HepG2 (cell line): ENCODE measurements at regions not wholly inside any gene's neighbourhood (a gene's known extent, or its start where the extent isn't known, plus 50 kb on each side); places are given as distances from the start of the nearest gene placed in this dataset.

Experiments used
- ATAC-seq: fragments of 200-7000 bp; cut with Tn5 transposase; 3 replicates; pipeline ENCODE4 v1.9.1; 2020; ENCODE audit warnings: mild to moderate bottlenecking, moderate library complexity
- BruUV-seq: library from RNA; stranded (reverse); fragments of 400-500 nt; replicated peaks from 2 replicates; lab custom pipeline; 2021; lab: Mats Ljungman, UMichigan
- CTCF ChIA-PET: fragments of 300-600 bp; formaldehyde crosslinking; extraction: SDS; loops from one replicate; lab custom pipeline; 2021; ENCODE audit warnings: low total read pairs, inconsistent platforms, low intra/inter-chr PET ratio; lab: Yijun Ruan, JAX
- POLR2A ChIA-PET: fragments of 350-600 bp; sonication (Branson Sonifier 250); formaldehyde crosslinking; loops from one replicate; lab custom pipeline; 2020; ENCODE audit warnings: antibody characterized with exemption, inconsistent platforms; lab: Yijun Ruan, JAX
- DNase-seq: peaks from one replicate; pipeline ENCODE4 v3.0.0-alpha.2; 2015; ENCODE audit warnings: low spot score
- FAIRE-seq: peaks from 3 replicates; lab custom pipeline; 2011; peaks lifted over from hg19 to GRCh38; lab: Jason Lieb, UNC
- H2AFZ ChIP-seq: one replicate; pipeline ENCODE4 v1.6.1; 2011; ENCODE audit warnings: low read length, inconsistent platforms
- H3K27ac ChIP-seq: fragments of 300-600 bp; 3 replicates; pipeline ENCODE4 v1.8.0; 2011; ENCODE audit warnings: mixed run types, mild to moderate bottlenecking, mixed read lengths, low read length, inconsistent platforms; ENCODE audit not compliant: insufficient read depth; ENCODE audit errors: extremely low read length
- H3K27me3 ChIP-seq, 2 experiments: fragments of 200-600 bp in 1 of 2; 2 replicates in 1 of 2; 3 replicates in 1 of 2; pipeline versions ENCODE4 v1.6.0 to v1.8.0; 2011; ENCODE audit warnings: low read length in 2 of 2, mild to moderate bottlenecking in 2 of 2, moderate library complexity in 2 of 2, inconsistent platforms in 1 of 2; ENCODE audit not compliant: insufficient read depth in 2 of 2, control insufficient read depth in 1 of 2
- H3K36me3 ChIP-seq, 2 experiments: fragments of 200-600 bp in 1 of 2; replicated peaks in 1 of 2; 2 replicates in 1 of 2; 3 replicates in 1 of 2; pipeline versions ENCODE4 v1.5.1 to v1.8.0; 2011; ENCODE audit warnings: low read length in 2 of 2, inconsistent platforms in 1 of 2; ENCODE audit not compliant: insufficient read depth in 2 of 2, control insufficient read depth in 1 of 2
- H3K4me1 ChIP-seq: 2 replicates; pipeline ENCODE4 v1.5.1; 2012; ENCODE audit warnings: low read length, inconsistent platforms; ENCODE audit not compliant: insufficient read depth
- H3K4me2 ChIP-seq: 2 replicates; pipeline ENCODE4 v1.6.0; 2011; ENCODE audit warnings: low read depth, low read length, inconsistent platforms
- H3K4me3 ChIP-seq, 3 experiments: fragments of 200-600 bp in 1 of 3; sonication (generic), shearing (Covaris generic) in 1 of 3; replicated peaks in 1 of 3; 2 replicates each; pipeline ENCODE4 v1.5.1; 2011 to 2016; ENCODE audit warnings: low read length in 3 of 3, inconsistent platforms in 2 of 3, low read depth in 2 of 3, mild to moderate bottlenecking in 2 of 3, control low read depth in 1 of 3, mixed read lengths in 1 of 3; ENCODE audit not compliant: insufficient read depth in 1 of 3
- H3K79me2 ChIP-seq: one replicate; pipeline ENCODE4 v1.6.1; 2011; ENCODE audit warnings: low read length, inconsistent platforms; ENCODE audit not compliant: insufficient read depth
- H3K9ac ChIP-seq: 2 replicates; pipeline ENCODE4 v1.6.0; 2011; ENCODE audit warnings: mild to moderate bottlenecking, low read depth, low read length, inconsistent platforms; ENCODE audit not compliant: insufficient read depth
- H3K9me3 ChIP-seq: 2 replicates; pipeline ENCODE4 v1.5.1; 2012; ENCODE audit warnings: mild to moderate bottlenecking, low read length
- H4K20me1 ChIP-seq: 2 replicates; pipeline ENCODE4 v1.6.0; 2011; ENCODE audit warnings: inconsistent platforms, mild to moderate bottlenecking, low read length, moderate library complexity; ENCODE audit not compliant: insufficient read depth
- ARHGAP35 ChIP-seq: sonication (generic); formaldehyde crosslinking; IDR thresholded peaks from 2 replicates; pipeline ENCODE4 v1.9.0; 2022; ENCODE audit warnings: mild to moderate bottlenecking, inconsistent platforms, moderate library complexity, missing genetic modification reagents, borderline replicate concordance
- FOSL1 ChIP-seq: sonication (generic); formaldehyde crosslinking; IDR thresholded peaks from 2 replicates; pipeline ENCODE4 v1.9.0; 2021; ENCODE audit warnings: missing genetic modification reagents, borderline replicate concordance
- ZFX ChIP-seq: sonication (generic); formaldehyde crosslinking; IDR thresholded peaks from 2 replicates; pipeline ENCODE4 v1.4.0; 2020; ENCODE audit warnings: mild to moderate bottlenecking, low read depth, missing genetic modification reagents, moderate library complexity
- ZNF749 ChIP-seq: sonication (generic); formaldehyde crosslinking; IDR thresholded peaks from 2 replicates; pipeline ENCODE4 v1.8.0; 2022; ENCODE audit warnings: mild to moderate bottlenecking, missing genetic modification reagents, moderate library complexity, borderline replicate concordance
- ZNF841 ChIP-seq: sonication (generic); formaldehyde crosslinking; IDR thresholded peaks from 2 replicates; pipeline ENCODE4 v1.8.1; 2023; ENCODE audit warnings: missing genetic modification reagents, borderline replicate concordance
- WGBS: methylation state at CpG from one replicate; pipeline ENCODE4 v1.1.6; 2017; ENCODE audit warnings: low lambda C conversion rate; 5-methylcytosine and 5-hydroxymethylcytosine counted together
- in situ Hi-C: cut with HindIII; loops from 2 replicates; pipeline ENCODE4 v1.10.0; 2017; ENCODE audit warnings: low pct_unique_long_range_greater_than_20kb; ENCODE audit not compliant: extremely low pct_ligation_motif_present
- intact Hi-C: fragments of 100-400 bp; cut with micrococcal nuclease; formaldehyde crosslinking; loops from one replicate; pipeline ENCODE4 v1.10.0; 2022; ENCODE audit not compliant: unreplicated experiment
- TF ChIP-seq, protein P1 (sequence below): sonication (generic); formaldehyde crosslinking; IDR thresholded peaks from 2 replicates; pipeline ENCODE4 v1.4.0; 2020; ENCODE audit warnings: mild to moderate bottlenecking, missing genetic modification reagents
- TF ChIP-seq, protein P2 (sequence below): sonication (generic); formaldehyde crosslinking; IDR thresholded peaks from 2 replicates; pipeline ENCODE4 v1.5.0; 2020; ENCODE audit warnings: missing genetic modification reagents, mild to moderate bottlenecking, borderline replicate concordance

DNA sequence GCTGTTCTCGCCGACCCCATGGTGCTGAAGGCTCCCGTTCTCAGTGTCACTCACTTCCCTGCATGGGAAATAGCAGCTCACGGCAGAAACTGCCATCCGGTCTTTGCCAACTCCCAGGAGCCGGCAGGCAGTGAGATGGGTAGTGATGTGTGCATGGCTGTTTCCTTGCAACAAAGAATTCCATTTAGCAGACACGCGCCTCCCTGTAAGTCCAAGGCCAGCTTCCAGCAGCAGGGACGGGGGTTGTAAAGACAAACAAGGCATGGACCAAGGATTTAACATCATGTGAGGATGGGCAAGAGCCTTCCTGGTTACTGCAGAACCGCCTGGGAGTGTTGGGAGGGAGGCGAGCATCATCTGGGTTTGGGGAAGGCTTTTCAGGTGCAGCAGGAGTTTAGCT lies 273.1 kb downstream of the GLRX3 start (continued):
- TF ChIP-seq, protein P1, sequence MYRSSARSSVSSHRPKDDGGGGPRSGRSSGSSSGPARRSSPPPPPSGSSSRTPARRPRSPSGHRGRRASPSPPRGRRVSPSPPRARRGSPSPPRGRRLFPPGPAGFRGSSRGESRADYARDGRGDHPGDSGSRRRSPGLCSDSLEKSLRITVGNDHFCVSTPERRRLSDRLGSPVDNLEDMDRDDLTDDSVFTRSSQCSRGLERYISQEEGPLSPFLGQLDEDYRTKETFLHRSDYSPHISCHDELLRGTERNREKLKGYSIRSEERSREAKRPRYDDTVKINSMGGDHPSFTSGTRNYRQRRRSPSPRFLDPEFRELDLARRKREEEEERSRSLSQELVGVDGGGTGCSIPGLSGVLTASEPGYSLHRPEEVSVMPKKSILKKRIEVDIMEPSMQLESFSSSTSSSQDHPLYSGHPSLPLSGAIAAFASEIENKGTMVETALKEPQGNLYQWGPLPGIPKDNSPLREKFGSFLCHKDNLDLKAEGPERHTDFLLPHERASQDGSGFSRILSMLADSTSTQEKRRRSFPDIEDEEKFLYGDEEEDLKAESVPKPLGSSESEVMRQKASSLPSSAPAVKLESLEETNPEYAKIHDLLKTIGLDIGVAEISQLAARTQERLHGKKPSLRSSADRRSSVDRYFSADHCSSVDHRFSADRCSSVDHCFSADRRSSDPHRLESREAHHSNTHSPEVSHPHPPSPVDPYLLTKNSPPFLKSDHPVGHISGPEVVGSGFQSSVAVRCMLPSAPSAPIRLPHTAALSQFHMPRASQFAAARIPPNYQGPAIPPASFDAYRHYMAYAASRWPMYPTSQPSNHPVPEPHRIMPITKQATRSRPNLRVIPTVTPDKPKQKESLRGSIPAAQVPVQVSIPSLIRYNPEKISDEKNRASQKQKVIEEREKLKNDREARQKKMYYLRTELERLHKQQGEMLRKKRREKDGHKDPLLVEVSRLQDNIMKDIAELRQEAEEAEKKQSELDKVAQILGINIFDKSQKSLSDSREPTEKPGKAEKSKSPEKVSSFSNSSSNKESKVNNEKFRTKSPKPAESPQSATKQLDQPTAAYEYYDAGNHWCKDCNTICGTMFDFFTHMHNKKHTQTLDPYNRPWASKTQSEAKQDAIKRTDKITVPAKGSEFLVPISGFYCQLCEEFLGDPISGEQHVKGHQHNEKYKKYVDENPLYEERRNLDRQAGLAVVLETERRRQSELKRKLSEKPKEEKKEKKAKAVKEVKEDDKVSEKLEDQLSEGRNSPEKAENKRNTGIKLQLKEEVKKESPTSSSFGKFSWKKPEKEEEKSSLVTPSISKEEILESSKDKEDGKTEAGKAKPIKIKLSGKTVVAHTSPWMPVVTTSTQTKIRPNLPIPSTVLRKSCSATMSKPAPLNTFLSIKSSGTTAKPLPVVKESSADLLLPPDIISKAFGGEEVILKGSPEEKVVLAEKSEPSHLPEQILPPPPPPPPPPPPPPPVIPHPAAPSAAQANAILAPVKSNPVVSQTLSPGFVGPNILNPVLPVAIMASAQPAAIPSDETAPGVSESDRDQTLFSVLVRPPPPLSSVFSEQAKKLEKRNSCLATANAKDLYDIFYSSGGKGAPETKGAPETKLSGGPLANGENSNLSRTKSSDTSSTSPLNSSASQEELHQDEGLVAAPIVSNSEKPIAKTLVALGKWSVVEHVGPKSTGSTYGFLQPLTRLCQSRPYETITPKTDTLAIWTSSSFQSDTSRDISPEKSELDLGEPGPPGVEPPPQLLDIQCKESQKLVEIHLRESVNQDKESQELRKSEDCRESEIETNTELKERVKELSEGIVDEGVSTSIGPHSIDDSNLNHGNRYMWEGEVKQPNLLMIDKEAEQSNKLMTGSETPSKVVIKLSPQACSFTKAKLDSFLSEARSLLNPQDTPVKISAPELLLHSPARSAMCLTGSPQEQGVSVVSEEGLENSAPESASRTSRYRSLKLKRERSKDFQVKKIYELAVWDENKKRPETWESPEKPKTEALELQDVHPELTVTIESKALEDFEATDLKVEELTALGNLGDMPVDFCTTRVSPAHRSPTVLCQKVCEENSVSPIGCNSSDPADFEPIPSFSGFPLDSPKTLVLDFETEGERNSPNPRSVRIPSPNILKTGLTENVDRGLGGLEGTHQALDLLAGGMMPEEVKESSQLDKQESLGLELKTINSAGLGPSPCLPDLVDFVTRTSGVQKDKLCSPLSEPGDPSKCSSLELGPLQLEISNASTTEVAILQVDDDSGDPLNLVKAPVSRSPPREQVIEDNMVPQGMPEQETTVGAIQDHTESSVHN, result no peak

DNA sequence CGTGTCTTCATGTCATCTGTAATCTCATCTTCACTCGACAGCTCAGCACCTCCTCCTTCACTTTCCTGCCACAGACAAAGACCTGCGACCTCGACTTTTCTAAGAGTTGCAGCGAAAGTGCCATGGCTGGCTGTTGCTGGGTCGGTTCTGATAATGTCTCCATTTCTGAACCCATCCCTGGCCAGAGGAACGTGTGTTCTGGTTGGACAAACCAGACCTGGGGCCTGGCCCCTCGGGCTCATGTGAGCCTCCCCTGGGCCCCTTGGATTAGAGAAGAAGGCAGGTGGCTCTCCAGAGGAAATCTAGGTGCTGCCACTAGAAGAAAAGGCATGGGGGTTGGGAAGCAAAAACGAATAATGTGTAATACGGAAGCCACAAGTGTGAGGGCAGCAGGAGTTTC lies 273.7 kb downstream of the GLRX3 start:
- H3K27ac ChIP-seq, result no peak overlapping the region
- no peaks in the 10 kb centered on the region for H3K9me3 ChIP-seq
- in situ Hi-C loops (no loop called here), intact Hi-C loops (no loop called here)
- POLR2A ChIA-PET, result no interaction called here
- H3K27me3 ChIP-seq, result peaks cover 0 to 1% of the 10 kb centered on the region in 2 experiments; a peak in 1 of 5 replicates
- no peak overlapping the region for H3K9ac ChIP-seq
- H2AFZ ChIP-seq, result no peak overlapping the region
- H3K36me3 ChIP-seq, result no peaks in the 10 kb centered on the region
- TF ChIP-seq ZNF749 (no peak), ZFX (CRISPR knock-in tag) (no peak), ARHGAP35 (CRISPR knock-in tag) (no peak), FOSL1 (CRISPR knock-in tag) (no peak), ZNF841 (CRISPR knock-in tag) (no peak)
- TF ChIP-seq, protein P2, sequence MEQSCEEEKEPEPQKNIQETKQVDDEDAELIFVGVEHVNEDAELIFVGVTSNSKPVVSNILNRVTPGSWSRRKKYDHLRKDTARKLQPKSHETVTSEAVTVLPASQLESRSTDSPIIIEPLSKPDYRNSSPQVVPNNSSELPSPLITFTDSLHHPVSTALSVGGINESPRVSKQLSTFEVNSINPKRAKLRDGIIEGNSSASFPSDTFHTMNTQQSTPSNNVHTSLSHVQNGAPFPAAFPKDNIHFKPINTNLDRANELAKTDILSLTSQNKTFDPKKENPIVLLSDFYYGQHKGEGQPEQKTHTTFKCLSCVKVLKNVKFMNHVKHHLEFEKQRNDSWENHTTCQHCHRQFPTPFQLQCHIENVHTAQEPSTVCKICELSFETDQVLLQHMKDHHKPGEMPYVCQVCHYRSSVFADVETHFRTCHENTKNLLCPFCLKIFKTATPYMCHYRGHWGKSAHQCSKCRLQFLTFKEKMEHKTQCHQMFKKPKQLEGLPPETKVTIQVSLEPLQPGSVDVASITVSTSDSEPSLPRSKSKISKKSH, result no peak
- H3K4me2 ChIP-seq, result no peak overlapping the region
- no peak overlapping the region for H3K4me3 ChIP-seq
- H3K79me2 ChIP-seq, result no peaks in the 10 kb centered on the region
- no TSS peak for BruUV-seq
- DNase-seq (no peak), ATAC-seq (no peak), FAIRE-seq (no peak)
- no peaks in the 10 kb centered on the region for H3K4me1 ChIP-seq
- no peaks in the 10 kb centered on the region for H4K20me1 ChIP-seq
- CTCF ChIA-PET, result no interaction called here
- 7% methylated on average over 9 of the region's 10 CpGs for WGBS
